COR-L47 (cell line): ENCODE measurements at regions not wholly inside any gene's neighbourhood (a gene's known extent, or its start where the extent isn't known, plus 50 kb on each side); places are given as distances from the start of the nearest gene placed in this dataset.
"Not testable (repeated sequence)": the region's sequence is repeated elsewhere in the genome, so short reads cannot be mapped to it uniquely, and the experiment has no call there.

ENCODE experiments used
- DNase-seq: peaks from one replicate; lab custom pipeline; 2025; lab: John Stamatoyannopoulos, UW

DNA sequence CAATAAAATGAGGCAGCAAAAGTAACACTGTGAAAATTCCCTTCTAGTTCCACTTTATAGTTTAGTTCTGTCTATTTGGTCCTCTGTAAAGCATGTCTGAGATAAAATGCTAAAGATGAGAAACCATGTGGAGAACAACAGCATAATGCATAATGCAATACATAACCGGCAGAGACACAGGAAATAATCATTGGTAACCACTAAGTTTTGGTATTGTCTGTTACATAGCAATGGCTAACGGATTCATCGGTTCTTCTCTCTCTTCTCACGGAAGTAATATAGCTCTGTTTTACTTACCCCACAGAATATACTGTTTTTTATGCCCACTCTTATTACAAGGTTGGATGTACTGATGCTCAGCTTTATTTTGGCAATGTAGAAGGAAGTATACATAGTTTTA, 158.9 kb downstream of the FAM174A start:
- DNase-seq, result no peak

DNA sequence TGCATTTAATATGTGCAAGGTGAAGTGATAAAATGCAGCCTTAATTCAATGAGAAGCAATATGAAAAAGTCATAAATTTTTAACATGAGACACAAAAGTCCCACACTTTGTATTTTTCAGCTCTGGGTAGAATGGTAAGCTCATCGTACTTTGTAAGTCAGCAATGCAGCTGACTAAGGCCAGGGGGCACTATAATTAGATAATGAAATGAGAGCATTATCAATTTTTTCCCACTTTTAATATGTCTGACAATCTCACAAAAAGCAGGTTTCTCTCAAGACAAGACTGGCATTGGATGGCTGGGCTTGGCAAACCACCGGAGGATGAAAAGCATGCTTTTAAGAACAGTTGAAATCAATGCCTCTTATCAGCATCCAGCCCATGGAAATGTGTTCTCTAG, 162.8 kb downstream of the FAM174A start:
- no peak for DNase-seq

DNA sequence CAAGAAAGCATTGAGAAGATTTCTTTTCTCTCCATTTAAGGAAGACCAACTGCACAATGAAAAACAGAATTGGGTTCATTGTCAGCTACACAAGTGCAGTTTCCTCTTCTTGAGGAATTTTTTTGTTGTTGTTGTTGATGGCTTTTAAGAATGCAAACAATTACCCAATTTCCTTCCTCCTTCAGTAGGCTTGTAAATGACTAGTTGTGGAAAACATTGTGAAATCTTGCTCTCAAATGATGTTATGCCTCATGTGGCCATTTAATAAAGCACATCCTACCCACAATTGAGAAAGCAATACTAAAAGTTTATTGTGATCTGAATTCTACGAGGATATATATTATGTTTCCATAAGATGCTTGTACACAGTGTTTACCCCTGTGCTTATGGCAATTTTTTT, 171.6 kb downstream of the FAM174A start:
- no peak for DNase-seq

DNA sequence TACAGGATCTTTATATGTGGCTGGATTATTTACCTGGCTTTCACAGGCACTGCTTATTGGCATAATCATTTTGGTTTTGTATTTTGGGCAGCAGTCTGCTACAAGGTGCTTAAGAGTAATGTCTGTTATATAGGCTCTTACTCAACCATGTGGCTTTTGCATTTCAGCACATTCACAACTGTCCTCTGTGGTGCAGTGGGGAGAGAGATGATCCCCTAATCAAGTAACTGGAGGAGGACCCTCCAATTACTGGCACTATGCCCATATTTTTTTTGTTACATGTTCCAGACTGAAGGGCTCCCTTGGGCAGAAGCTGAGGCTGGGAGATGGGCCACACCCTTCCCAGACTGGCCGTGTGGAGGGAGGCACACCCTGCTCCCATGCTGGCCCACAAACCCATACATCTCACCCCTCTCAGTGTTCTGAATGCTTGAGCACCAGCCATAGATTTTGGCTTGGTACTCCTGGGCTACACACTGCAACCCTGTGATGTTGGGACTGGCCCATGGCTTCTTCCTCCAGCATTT, 173.5 kb downstream of the FAM174A start:
- DNase-seq, result no peak

DNA sequence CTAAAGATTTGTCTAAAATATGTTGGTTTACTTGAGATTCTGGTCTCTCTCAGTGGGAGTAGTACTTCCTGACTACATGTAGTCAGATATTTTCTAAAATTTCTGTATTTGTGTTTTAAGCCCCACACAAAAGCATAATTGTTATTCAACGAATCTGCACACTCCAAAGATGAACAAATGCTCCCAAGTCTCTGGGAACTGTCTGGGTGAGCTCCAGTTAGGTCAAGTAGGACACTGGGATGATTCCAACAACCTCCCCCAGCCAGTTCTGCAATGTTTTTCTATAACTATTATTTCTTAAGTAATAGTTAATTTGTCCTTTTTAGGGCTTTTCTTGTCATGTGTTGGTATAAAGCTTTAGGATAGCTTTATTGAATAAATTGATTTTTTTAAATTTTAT, 174.6 kb downstream of the FAM174A start:
- DNase-seq, result no peak

DNA sequence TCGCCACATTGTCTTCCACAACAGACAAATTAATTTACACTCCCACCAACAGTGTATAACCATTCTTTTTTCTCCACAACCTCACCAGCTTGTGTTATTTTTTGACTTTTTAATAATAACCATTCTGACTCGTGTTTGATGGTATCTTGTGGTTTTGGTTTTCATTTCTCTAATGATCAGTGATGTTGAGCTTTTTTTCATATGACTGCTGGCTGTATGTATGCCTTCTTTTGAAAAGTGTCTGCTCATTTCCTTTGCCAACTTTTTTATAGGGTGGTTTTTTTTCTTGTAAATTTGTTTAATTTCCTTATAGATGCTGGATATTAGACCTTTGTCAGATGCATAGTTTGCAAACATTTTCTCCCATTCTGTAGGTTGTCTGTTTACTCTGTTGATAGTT, 179.6 kb downstream of the FAM174A start:
- DNase-seq, result not testable (repeated sequence)

DNA sequence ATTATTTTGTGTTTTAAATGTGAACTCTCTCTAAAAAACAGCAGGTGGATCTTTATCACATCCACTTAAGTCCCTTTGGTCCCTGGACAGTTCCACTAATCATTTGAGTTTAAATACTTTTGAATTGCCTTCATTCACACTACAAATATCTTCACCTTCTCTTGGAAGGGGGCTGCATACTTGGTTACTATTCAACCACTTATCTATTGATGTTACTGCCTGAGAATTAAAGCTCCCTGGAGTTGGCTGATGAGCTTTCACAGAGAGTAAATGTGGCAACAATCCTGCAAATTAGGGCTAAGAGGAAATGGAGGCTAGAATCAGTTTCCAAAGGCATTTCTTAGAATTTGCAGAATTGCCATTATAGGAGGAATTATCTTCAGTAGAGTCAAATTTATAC, 180.4 kb downstream of the ST8SIA4 start:
- no peak for DNase-seq

DNA sequence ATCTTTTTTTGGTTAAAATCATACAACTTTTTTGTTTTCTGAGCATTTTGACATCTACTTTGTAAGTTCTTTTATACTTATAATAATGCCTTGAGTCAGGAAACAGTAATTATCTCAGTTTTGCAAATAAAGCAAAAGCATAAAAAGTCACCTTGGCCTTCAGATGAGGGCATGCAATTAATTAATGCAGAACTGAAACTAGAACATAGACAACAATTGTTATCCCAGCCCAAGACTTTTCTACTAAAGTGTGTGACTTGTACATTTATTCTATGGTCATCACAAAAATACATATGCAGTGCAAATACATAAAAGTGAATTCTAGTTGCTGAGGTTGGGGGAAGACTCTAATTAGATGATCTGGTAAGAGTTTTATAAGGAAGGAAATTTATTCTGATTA, 179.9 kb downstream of the ST8SIA4 start:
- no peak for DNase-seq

DNA sequence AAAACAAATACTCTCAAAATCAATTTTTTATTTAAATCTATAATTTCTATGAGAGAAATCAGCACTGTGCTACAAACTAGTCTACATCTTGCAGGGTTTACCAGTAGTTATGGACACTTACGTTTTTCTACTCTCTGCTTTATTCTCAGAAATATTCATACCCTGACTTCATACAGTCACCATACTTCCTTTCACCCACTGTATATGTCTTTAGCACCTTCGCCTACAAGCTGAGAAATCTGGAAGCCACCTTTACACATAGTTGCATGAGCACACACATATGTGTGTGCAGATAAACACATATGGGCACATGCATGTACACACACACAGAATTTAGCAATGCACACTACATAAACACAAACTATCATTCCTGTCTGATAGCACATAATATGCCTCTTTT, 177.0 kb downstream of the ST8SIA4 start:
- no peak for DNase-seq

DNA sequence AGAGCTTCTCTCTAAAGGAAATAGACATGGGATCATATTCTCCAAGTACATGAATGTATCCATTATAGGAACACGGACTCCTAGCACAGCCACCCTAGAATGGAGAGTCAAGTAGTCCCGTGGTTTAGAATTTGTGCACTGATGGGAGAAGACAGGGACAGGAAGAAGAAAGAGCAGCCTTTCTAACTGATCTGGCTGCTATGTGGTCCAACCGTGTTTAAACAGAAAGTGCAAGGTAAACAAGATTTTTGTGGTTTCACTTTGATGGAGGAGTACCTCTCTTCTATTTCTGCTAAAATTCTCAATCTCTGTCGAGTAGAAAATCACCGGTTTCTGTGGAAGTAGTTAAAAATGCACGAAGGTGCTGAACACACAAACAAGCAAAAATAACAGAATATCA, 171.3 kb downstream of the ST8SIA4 start:
- no peak for DNase-seq

DNA sequence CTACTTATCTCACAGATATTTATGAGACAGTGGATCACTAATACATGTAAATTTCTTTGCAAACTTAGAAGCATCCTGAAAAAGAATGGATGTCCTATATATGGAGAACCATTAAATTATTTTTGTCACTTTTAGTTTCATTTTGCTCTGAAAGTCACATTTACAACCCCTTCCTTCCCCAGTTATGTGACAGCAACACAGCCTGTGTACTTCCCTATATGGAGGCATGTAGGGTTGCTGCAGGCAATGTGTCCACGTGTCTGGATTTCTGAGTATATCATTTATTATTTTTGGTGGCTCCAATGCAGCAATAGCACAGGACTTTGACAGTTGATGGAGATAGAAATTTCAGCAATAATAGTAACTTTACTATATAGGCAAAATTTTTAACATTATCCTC, 156.4 kb downstream of the ST8SIA4 start:
- DNase-seq, result no peak

DNA sequence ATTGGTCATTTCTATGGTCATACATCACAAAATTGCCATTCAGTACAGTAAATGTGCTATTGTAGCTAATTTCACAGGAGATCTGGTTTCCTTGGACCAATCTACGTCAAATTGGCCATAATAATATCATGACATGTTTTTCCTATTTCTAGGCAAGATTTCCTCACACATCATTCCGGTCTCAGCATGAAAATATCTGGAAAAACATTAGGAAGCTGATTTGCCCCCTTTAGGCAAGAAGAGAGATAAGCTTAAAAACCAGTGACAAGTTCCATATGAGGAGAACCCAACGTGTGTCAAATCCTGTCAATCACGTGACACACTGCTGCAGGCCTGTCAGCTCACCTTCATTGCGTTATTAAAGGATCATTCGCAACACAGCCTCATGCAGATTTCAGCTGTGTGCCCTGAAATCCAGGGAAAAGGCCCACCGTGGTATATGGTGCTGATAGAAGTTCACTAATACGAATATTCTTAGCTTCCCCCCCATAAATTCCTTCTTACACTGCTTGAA, 153.3 kb downstream of the ST8SIA4 start:
- no peak for DNase-seq

DNA sequence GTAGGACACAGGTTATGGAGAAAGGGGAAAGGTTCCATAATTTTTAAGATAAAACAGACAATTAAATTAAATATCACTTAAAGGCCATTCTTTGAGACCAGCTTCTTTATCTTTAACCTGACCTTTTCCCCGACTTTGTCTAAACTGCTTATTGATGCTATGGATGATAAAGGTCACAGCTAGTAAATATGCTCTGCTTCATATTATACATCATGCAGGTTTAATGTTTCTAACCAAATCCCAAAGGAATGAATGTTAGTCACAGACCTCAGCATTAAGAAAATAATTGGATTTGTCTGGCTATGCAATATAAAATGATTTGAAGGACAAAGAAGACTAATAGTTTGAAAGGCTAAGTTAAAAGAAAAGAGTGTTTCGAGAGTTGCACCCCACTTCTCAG, 147.6 kb downstream of the ST8SIA4 start:
- no peak for DNase-seq
